ENCODE measurements at regions not wholly inside any gene's neighbourhood (a gene's known extent, or its start where the extent isn't known, plus 50 kb on each side); places are given as distances from the start of the nearest gene placed in this dataset.
A peak's percentile ranks its signal among the peaks of the same experiment; 100 is the strongest.
"Not testable (repeated sequence)": the region's sequence is repeated elsewhere in the genome, so short reads cannot be mapped to it uniquely, and the experiment has no call there.

GRCh38 chr10:57689596-57690297 lies 577.9 kb downstream of the IPMK start:
- DNase-seq (ENCODE audit: low spot score): no peak

GRCh38 chr10:57679916-57680315 lies 587.8 kb downstream of the IPMK start:
- DNase-seq (ENCODE audit: low spot score): no peak

- DNase-seq (ENCODE audit: low spot score): no peak
Measured at GRCh38 chr10:57675125-57675524, 592.6 kb downstream of the IPMK start.

GRCh38 chr10:57673446-57673960 lies 594.2 kb downstream of the IPMK start:
- no peak for DNase-seq (ENCODE audit: low spot score)

GRCh38 chr10:57664815-57665214 lies 602.9 kb downstream of the IPMK start:
- DNase-seq (ENCODE audit: low spot score): no peak

- no peak for DNase-seq (ENCODE audit: low spot score)
Measured at GRCh38 chr10:57663401-57663800, 604.3 kb downstream of the IPMK start.

GRCh38 chr10:57661206-57661605 lies 606.5 kb downstream of the IPMK start:
- DNase-seq (ENCODE audit: low spot score): no peak

- peak; percentile 32 for DNase-seq (ENCODE audit: low spot score)
Measured at GRCh38 chr10:57657164-57657765, 610.4 kb downstream of the IPMK start.

- DNase-seq (ENCODE audit: low spot score): no peak
Measured at GRCh38 chr10:57654856-57655255, 612.8 kb downstream of the IPMK start.

GRCh38 chr10:57645108-57645507 lies 622.6 kb downstream of the IPMK start:
- not testable (repeated sequence) for DNase-seq (ENCODE audit: low spot score)

GRCh38 chr10:57638411-57638810 lies 629.3 kb downstream of the IPMK start:
- no peak for DNase-seq (ENCODE audit: low spot score)

- DNase-seq (ENCODE audit: low spot score): no peak
Measured at GRCh38 chr10:57628592-57629284, 639.0 kb downstream of the IPMK start.

GRCh38 chr10:57627642-57628178 lies 640.0 kb downstream of the IPMK start:
- DNase-seq (ENCODE audit: low spot score): no peak

- no peak for DNase-seq (ENCODE audit: low spot score)
Measured at GRCh38 chr10:57624856-57625592, 642.7 kb downstream of the IPMK start.

GRCh38 chr10:57624066-57624465 lies 643.6 kb downstream of the IPMK start:
- DNase-seq (ENCODE audit: low spot score): no peak

GRCh38 chr10:57621466-57621865 lies 646.2 kb downstream of the IPMK start:
- no peak for DNase-seq (ENCODE audit: low spot score)

GRCh38 chr10:57605948-57606485 lies 661.7 kb downstream of the IPMK start:
- DNase-seq (ENCODE audit: low spot score): no peak

- no peak for DNase-seq (ENCODE audit: low spot score)
Measured at GRCh38 chr10:57599440-57599839, 668.3 kb downstream of the IPMK start.

GRCh38 chr10:57593983-57594573 lies 673.6 kb downstream of the IPMK start:
- DNase-seq (ENCODE audit: low spot score): no peak

- DNase-seq (ENCODE audit: low spot score): peak; percentile 3
Measured at GRCh38 chr10:57579926-57580325, 687.8 kb downstream of the IPMK start.

GRCh38 chr10:57562211-57562610 lies 705.5 kb downstream of the IPMK start:
- no peak for DNase-seq (ENCODE audit: low spot score)
